Kidney (tissue), 13 donors: ENCODE measurements at regions not wholly inside any gene's neighbourhood (a gene's known extent, or its start where the extent isn't known, plus 50 kb on each side); places are given as distances from the start of the nearest gene placed in this dataset.
A peak's percentile ranks its signal among the peaks of the same experiment; 100 is the strongest.

ENCODE experiments used
- DNase-seq, 5 donors: peaks; one replicate each; pipeline ENCODE4 v3.0.0-alpha.2; 2013 to 2020
- FAIRE-seq: peaks from 2 replicates; lab custom pipeline; 2012; peaks lifted over from hg19 to GRCh38; lab: Jason Lieb, UNC
- H3K27ac ChIP-seq, 2 donors: one replicate each; pipeline ENCODE4 v1.7.0; 2013; ENCODE audit warnings: low read depth in 2 of 2, low read length in 2 of 2, inconsistent platforms in 1 of 2
- H3K27me3 ChIP-seq: one replicate; pipeline ENCODE4 v1.7.1; 2013; ENCODE audit warnings: low read length, inconsistent platforms; ENCODE audit not compliant: control insufficient read depth, insufficient read depth
- H3K36me3 ChIP-seq, 3 donors: one replicate each; pipeline versions ENCODE4 v1.7.0 to v1.7.1; 2013; ENCODE audit warnings: low read length in 3 of 3, control low read depth in 1 of 3, inconsistent platforms in 1 of 3; ENCODE audit not compliant: insufficient read depth in 3 of 3, control insufficient read depth in 2 of 3
- H3K4me1 ChIP-seq, 3 donors: one replicate each; pipeline versions ENCODE4 v1.7.0 to v1.7.1; 2013; ENCODE audit warnings: low read length in 3 of 3, inconsistent platforms in 1 of 3, low read depth in 1 of 3; ENCODE audit not compliant: control insufficient read depth in 2 of 3, insufficient read depth in 2 of 3
- H3K4me3 ChIP-seq, 3 donors: one replicate each; pipeline versions ENCODE4 v1.7.0 to v1.8.1; 2013; ENCODE audit warnings: low read length in 3 of 3, control low read depth in 1 of 3, inconsistent platforms in 1 of 3
- H3K9ac ChIP-seq, 3 donors: one replicate each; pipeline versions ENCODE4 v1.7.0 to v1.7.1; 2013; ENCODE audit warnings: low read length in 3 of 3, control low read depth in 1 of 3, inconsistent platforms in 1 of 3
- H3K9me3 ChIP-seq, 3 donors: one replicate each; pipeline versions ENCODE4 v1.7.0 to v1.7.1; 2013; ENCODE audit warnings: low read length in 3 of 3, control low read depth in 1 of 3, inconsistent platforms in 1 of 3; ENCODE audit not compliant: control insufficient read depth in 2 of 3, insufficient read depth in 1 of 3
- intact Hi-C: fragments of 100-400 bp; cut with DNase I; formaldehyde crosslinking; loops from one replicate; pipeline ENCODE4 v1.11.1; 2022
- TF ChIP-seq, protein P1 (sequence below): IDR thresholded peaks from 3 replicates; pipeline ENCODE4 v1.5.1; 2012; ENCODE audit warnings: mild to moderate bottlenecking, moderate library complexity, borderline replicate concordance; ENCODE audit not compliant: insufficient read depth; ENCODE audit errors: extremely low read depth
- donor health status: control.
- donor health status: control.
- donor health status: control.
- donor health status: control.
- donor health status: control.
- donor health status: DM: yes; HTN: yes; CAD: no.
- donor health status: Normal renal cell carcinoma (clear cell type).

DNA sequence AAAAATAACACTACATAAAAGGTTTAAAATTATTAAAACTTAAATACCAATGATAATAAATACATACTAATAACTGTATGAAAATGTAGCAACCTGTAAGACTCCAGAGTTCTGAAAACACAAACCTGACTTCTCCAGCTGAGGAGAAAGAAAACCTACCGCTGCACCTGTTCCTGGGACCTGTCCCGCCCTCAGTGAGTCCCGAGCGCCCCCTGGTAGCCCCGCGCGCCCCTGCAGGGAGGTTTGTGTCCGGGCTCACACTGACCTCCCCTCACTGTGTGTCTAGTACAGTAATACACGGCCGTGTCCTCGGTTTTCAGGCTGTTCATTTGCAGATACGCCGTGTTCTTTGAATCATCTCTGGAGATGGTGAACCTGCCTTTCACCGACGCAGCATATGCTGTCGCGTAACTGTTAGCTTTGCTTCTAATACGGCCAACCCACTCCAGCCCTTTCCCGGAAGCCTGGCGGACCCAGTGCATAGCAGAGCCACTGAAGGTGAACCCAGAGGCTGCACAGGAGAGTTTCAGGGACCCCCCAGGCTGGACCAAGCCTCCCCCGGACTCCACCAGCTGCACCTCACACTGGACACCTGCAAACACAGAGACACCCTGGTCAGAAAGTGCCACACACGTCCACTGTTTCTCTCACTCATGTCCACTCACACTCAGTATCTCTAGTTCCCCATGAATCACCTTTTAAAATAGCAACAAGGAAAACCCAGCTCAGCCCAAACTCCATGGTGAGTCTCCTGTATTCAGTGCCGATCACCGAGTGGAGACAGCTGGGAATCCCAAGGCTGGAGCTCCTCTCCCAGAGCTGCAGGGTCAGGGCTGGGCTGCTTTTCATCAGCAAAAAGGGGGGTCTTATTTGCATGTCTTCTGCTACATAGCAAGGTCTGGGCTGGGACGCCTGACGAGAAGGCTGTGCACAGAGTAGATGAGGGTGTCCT lies 1276.3 kb downstream of the TMEM121 start:
- intact Hi-C loops = no loop called here
- no peak for FAIRE-seq
- H3K27me3 ChIP-seq = no peaks in the 10 kb centered on the region

DNA sequence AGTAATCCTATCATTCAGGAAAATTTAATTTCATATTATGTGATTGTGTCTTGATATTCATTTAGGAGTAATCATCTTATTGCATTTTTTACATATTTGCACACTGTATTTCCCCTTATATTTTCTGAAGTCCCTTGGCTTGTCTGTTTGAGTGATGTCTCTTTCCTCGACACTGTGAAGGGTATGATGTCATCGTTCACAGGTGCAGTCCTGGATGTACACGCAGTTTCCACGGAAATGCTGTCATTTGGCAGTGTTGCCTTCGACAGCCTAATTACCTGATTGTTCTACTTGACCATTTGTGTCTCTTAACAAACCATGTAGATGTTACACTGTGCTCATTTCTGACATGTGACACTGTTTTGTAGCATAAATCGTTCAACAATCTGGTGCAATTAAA lies 1277.0 kb downstream of the TMEM121 start:
- no peak overlapping the region for H3K9ac ChIP-seq
- no peaks in the 10 kb centered on the region for H3K36me3 ChIP-seq
- TF ChIP-seq, protein P1, sequence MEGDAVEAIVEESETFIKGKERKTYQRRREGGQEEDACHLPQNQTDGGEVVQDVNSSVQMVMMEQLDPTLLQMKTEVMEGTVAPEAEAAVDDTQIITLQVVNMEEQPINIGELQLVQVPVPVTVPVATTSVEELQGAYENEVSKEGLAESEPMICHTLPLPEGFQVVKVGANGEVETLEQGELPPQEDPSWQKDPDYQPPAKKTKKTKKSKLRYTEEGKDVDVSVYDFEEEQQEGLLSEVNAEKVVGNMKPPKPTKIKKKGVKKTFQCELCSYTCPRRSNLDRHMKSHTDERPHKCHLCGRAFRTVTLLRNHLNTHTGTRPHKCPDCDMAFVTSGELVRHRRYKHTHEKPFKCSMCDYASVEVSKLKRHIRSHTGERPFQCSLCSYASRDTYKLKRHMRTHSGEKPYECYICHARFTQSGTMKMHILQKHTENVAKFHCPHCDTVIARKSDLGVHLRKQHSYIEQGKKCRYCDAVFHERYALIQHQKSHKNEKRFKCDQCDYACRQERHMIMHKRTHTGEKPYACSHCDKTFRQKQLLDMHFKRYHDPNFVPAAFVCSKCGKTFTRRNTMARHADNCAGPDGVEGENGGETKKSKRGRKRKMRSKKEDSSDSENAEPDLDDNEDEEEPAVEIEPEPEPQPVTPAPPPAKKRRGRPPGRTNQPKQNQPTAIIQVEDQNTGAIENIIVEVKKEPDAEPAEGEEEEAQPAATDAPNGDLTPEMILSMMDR = no peak
- H3K9me3 ChIP-seq = no peaks in the 10 kb centered on the region
- H3K4me1 ChIP-seq = no peaks in the 10 kb centered on the region
- no peak overlapping the region for H3K27ac ChIP-seq
- H3K27me3 ChIP-seq = no peaks in the 10 kb centered on the region
- no peak overlapping the region for H3K4me3 ChIP-seq
- FAIRE-seq = no peak
- DNase-seq = no peak
- intact Hi-C loops = no loop called here

More for the DNA sequence above, 1276.3 kb downstream of the TMEM121 start:
- H3K9ac ChIP-seq = no peak overlapping the region
- no peak overlapping the region for H3K4me3 ChIP-seq
- H3K4me1 ChIP-seq = no peaks in the 10 kb centered on the region
- H3K27ac ChIP-seq = no peak overlapping the region
- no peaks in the 10 kb centered on the region for H3K36me3 ChIP-seq
- no peaks in the 10 kb centered on the region for H3K9me3 ChIP-seq
- DNase-seq = peak in 1 of 5 donors; percentile 3
- TF ChIP-seq, protein P1 = no peak

DNA sequence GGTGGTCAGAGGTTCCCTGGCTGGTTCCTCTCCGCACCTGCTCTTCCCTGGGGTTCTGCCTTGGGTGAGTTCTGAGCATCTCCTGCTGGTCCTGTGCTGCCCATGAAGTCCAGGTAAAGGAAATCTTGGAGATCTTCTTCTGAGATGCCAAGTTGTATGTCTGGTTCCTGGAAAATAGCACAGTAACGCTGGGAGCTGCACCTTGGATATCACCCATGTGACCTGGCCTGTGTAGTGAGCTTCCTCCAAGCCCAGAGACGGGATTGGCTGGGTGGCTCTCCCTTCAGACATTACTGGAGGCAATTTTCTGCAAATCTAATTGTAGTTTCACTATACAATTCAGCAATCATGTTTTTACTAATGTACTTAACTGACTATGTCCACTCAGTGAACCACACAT lies 1281.1 kb downstream of the TMEM121 start:
- intact Hi-C loops = no loop called here
- no peak overlapping the region for H3K9ac ChIP-seq
- H3K27me3 ChIP-seq = no peaks in the 10 kb centered on the region
- FAIRE-seq (no peak), DNase-seq (no peak)
- H3K9me3 ChIP-seq = no peaks in the 10 kb centered on the region
- no peaks in the 10 kb centered on the region for H3K36me3 ChIP-seq
- H3K4me3 ChIP-seq = no peak overlapping the region
- no peak overlapping the region for H3K27ac ChIP-seq
- H3K4me1 ChIP-seq = no peaks in the 10 kb centered on the region
- TF ChIP-seq, protein P1 = no peak
